MM.1S (cell line): ENCODE measurements at regions not wholly inside any gene's neighbourhood (a gene's known extent, or its start where the extent isn't known, plus 50 kb on each side); places are given as distances from the start of the nearest gene placed in this dataset.

Experiments used
- EZH2 ChIP-seq: fragments of 300-600 bp; sonication (generic); optimal IDR thresholded peaks from 2 replicates; pipeline ENCODE3; 2017; ENCODE audit warnings: low read depth, mild to moderate bottlenecking, antibody characterized with exemption, low read length, mixed read lengths
- EZH2phosphoT487 ChIP-seq: fragments of 300-600 bp; sonication (generic); IDR thresholded peaks from 2 replicates; pipeline ENCODE4 v1.6.1; 2018; ENCODE audit warnings: antibody characterized with exemption, low read length
- TF ChIP-seq, protein P1 (sequence below): fragments of 300-600 bp; sonication (generic); IDR thresholded peaks from 2 replicates; pipeline ENCODE4 v1.5.1; 2016; ENCODE audit warnings: antibody characterized with exemption, low read length, mixed read lengths

DNA sequence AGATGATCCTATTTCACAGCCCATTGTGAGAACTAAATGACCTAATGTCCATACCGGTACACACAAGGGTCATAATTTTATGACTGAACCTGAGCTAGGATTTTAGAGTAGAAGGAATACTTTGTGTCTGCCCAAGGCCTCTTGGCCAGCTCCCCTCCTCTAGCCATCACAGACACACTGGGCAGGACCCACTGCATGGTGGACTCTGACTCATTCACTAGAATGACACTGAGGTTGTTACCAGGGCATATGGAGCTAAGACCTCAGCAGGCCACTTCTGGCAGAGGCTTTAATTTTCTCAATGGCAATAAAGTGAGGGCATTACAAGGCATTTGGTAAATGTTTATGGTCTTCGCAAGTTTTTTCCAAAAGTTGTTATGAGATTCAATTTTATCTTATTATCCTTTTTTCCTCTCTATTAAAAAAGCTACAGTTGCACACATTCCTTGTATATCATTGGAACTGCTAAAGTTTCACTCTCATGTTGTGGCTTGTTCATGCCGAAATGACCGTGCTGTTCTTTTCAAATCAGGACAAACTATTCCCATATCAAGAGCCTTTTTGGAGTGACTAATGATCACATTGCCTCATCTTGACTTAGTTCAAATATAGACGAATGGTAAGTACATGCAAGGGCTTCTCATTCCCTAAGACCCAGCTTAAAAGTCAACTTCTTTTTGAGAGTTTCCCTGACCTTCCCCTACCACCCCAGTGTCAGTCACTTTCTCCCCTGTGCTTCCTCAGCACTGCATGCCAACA lies 595.7 kb downstream of the ACTL7B start:
- TF ChIP-seq, protein P1, sequence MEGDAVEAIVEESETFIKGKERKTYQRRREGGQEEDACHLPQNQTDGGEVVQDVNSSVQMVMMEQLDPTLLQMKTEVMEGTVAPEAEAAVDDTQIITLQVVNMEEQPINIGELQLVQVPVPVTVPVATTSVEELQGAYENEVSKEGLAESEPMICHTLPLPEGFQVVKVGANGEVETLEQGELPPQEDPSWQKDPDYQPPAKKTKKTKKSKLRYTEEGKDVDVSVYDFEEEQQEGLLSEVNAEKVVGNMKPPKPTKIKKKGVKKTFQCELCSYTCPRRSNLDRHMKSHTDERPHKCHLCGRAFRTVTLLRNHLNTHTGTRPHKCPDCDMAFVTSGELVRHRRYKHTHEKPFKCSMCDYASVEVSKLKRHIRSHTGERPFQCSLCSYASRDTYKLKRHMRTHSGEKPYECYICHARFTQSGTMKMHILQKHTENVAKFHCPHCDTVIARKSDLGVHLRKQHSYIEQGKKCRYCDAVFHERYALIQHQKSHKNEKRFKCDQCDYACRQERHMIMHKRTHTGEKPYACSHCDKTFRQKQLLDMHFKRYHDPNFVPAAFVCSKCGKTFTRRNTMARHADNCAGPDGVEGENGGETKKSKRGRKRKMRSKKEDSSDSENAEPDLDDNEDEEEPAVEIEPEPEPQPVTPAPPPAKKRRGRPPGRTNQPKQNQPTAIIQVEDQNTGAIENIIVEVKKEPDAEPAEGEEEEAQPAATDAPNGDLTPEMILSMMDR = no peak
- TF ChIP-seq EZH2 (no peak), EZH2phosphoT487 (no peak)
